IPS-15b (cell line): ENCODE measurements at regions not wholly inside any gene's neighbourhood (a gene's known extent, or its start where the extent isn't known, plus 50 kb on each side); places are given as distances from the start of the nearest gene placed in this dataset.

Source experiments
- H3K27me3 ChIP-seq: one replicate; pipeline ENCODE4 v1.6.1; 2013; ENCODE audit warnings: low read length; ENCODE audit not compliant: control insufficient read depth, insufficient read depth
- H3K36me3 ChIP-seq: one replicate; pipeline ENCODE4 v1.6.1; 2013; ENCODE audit warnings: low read length; ENCODE audit not compliant: control insufficient read depth, insufficient read depth
- H3K4me1 ChIP-seq: one replicate; pipeline ENCODE4 v1.6.1; 2013; ENCODE audit warnings: mild to moderate bottlenecking, low read length; ENCODE audit not compliant: control insufficient read depth, insufficient read depth
- H3K4me3 ChIP-seq: one replicate; pipeline ENCODE4 v1.5.1; 2013; ENCODE audit warnings: low read depth, low read length
- H3K9ac ChIP-seq: one replicate; pipeline ENCODE4 v1.6.1; 2013; ENCODE audit warnings: low read depth, mild to moderate bottlenecking, low read length
- H3K9me3 ChIP-seq: one replicate; pipeline ENCODE4 v1.6.1; 2013; ENCODE audit warnings: mild to moderate bottlenecking, low read length; ENCODE audit not compliant: control insufficient read depth, insufficient read depth

GRCh38 chr5:3024976-3025375 lies 273.5 kb upstream of the IRX2 start:
- no peaks in the 10 kb centered on the region for H3K27me3 ChIP-seq
- no peak overlapping the region for H3K9ac ChIP-seq
- no peak overlapping the region for H3K4me3 ChIP-seq
- no peaks in the 10 kb centered on the region for H3K4me1 ChIP-seq
- no peaks in the 10 kb centered on the region for H3K36me3 ChIP-seq
- H3K9me3 ChIP-seq, result no peaks in the 10 kb centered on the region

GRCh38 chr5:3024554-3024953 lies 273.1 kb upstream of the IRX2 start:
- Histone ChIP-seq H3K9ac (no peak overlapping the region), H3K27me3 (no peaks in the 10 kb centered on the region), H3K4me1 (no peaks in the 10 kb centered on the region), H3K36me3 (no peaks in the 10 kb centered on the region), H3K4me3 (no peak overlapping the region), H3K9me3 (no peaks in the 10 kb centered on the region)

- no peak overlapping the region for H3K9ac ChIP-seq
- H3K4me1 ChIP-seq, result no peaks in the 10 kb centered on the region
- H3K36me3 ChIP-seq, result no peaks in the 10 kb centered on the region
- no peaks in the 10 kb centered on the region for H3K27me3 ChIP-seq
- H3K9me3 ChIP-seq, result no peaks in the 10 kb centered on the region
- H3K4me3 ChIP-seq, result no peak overlapping the region
Observed at GRCh38 chr5:3024126-3024525, 272.6 kb upstream of the IRX2 start.

GRCh38 chr5:3023656-3024055 lies 272.2 kb upstream of the IRX2 start:
- H3K9me3 ChIP-seq, result no peaks in the 10 kb centered on the region
- no peaks in the 10 kb centered on the region for H3K36me3 ChIP-seq
- H3K4me1 ChIP-seq, result no peaks in the 10 kb centered on the region
- H3K9ac ChIP-seq, result no peak overlapping the region
- no peaks in the 10 kb centered on the region for H3K27me3 ChIP-seq
- no peak overlapping the region for H3K4me3 ChIP-seq

- no peaks in the 10 kb centered on the region for H3K36me3 ChIP-seq
- no peaks in the 10 kb centered on the region for H3K9me3 ChIP-seq
- no peaks in the 10 kb centered on the region for H3K27me3 ChIP-seq
- no peak overlapping the region for H3K4me3 ChIP-seq
- H3K4me1 ChIP-seq, result no peaks in the 10 kb centered on the region
- H3K9ac ChIP-seq, result no peak overlapping the region
Observed at GRCh38 chr5:3022665-3023064, 271.2 kb upstream of the IRX2 start.

GRCh38 chr5:3020426-3020825 lies 268.9 kb upstream of the IRX2 start:
- H3K4me1 ChIP-seq, result no peaks in the 10 kb centered on the region
- no peaks in the 10 kb centered on the region for H3K9me3 ChIP-seq
- H3K9ac ChIP-seq, result no peak overlapping the region
- H3K4me3 ChIP-seq, result no peak overlapping the region
- H3K36me3 ChIP-seq, result no peaks in the 10 kb centered on the region
- H3K27me3 ChIP-seq, result no peaks in the 10 kb centered on the region

- Histone ChIP-seq H3K9me3 (no peaks in the 10 kb centered on the region), H3K36me3 (no peaks in the 10 kb centered on the region), H3K9ac (no peak overlapping the region), H3K27me3 (no peaks in the 10 kb centered on the region), H3K4me1 (no peaks in the 10 kb centered on the region), H3K4me3 (no peak overlapping the region)
Observed at GRCh38 chr5:3019045-3019444, 267.6 kb upstream of the IRX2 start.

- no peaks in the 10 kb centered on the region for H3K27me3 ChIP-seq
- H3K9me3 ChIP-seq, result no peaks in the 10 kb centered on the region
- H3K9ac ChIP-seq, result no peak overlapping the region
- H3K36me3 ChIP-seq, result no peaks in the 10 kb centered on the region
- no peak overlapping the region for H3K4me3 ChIP-seq
- H3K4me1 ChIP-seq, result no peaks in the 10 kb centered on the region
Observed at GRCh38 chr5:3011764-3012017, 260.2 kb upstream of the IRX2 start.

GRCh38 chr5:3010953-3011763 lies 259.7 kb upstream of the IRX2 start:
- H3K9ac ChIP-seq, result no peak overlapping the region
- no peaks in the 10 kb centered on the region for H3K27me3 ChIP-seq
- H3K9me3 ChIP-seq, result no peaks in the 10 kb centered on the region
- H3K4me3 ChIP-seq, result no peak overlapping the region
- no peaks in the 10 kb centered on the region for H3K4me1 ChIP-seq
- no peaks in the 10 kb centered on the region for H3K36me3 ChIP-seq

- Histone ChIP-seq H3K36me3 (no peaks in the 10 kb centered on the region), H3K4me1 (no peaks in the 10 kb centered on the region), H3K27me3 (no peaks in the 10 kb centered on the region), H3K9ac (no peak overlapping the region), H3K4me3 (no peak overlapping the region), H3K9me3 (no peaks in the 10 kb centered on the region)
Observed at GRCh38 chr5:3010301-3010952, 258.9 kb upstream of the IRX2 start.

- H3K9ac ChIP-seq, result no peak overlapping the region
- H3K27me3 ChIP-seq, result no peaks in the 10 kb centered on the region
- H3K4me3 ChIP-seq, result no peak overlapping the region
- H3K4me1 ChIP-seq, result no peaks in the 10 kb centered on the region
- no peaks in the 10 kb centered on the region for H3K9me3 ChIP-seq
- H3K36me3 ChIP-seq, result no peaks in the 10 kb centered on the region
Observed at GRCh38 chr5:3009605-3010004, 258.1 kb upstream of the IRX2 start.

- Histone ChIP-seq H3K9ac (no peak overlapping the region), H3K4me3 (no peak overlapping the region), H3K9me3 (no peaks in the 10 kb centered on the region), H3K36me3 (no peaks in the 10 kb centered on the region), H3K27me3 (no peaks in the 10 kb centered on the region), H3K4me1 (no peaks in the 10 kb centered on the region)
Observed at GRCh38 chr5:3007577-3007976, 256.1 kb upstream of the IRX2 start.
